IMR-90 (cell line): ENCODE measurements at regions not wholly inside any gene's neighbourhood (a gene's known extent, or its start where the extent isn't known, plus 50 kb on each side); places are given as distances from the start of the nearest gene placed in this dataset.

Experiments used
- ATAC-seq: fragments of 200-7000 bp; cut with Tn5 transposase; 2 replicates; pipeline ENCODE4 v1.9.1; 2020; ENCODE audit warnings: low read depth, mild to moderate bottlenecking, moderate library complexity
- BruUV-seq: library from RNA; stranded (reverse); fragments of 400-500 nt; replicated peaks from 2 replicates; lab custom pipeline; 2021; lab: Mats Ljungman, UMichigan
- CTCF ChIA-PET: fragments of 300-600 bp; formaldehyde crosslinking; extraction: SDS; loops from one replicate; lab custom pipeline; 2021; ENCODE audit warnings: antibody characterized with exemption; lab: Yijun Ruan, JAX
- POLR2A ChIA-PET: fragments of 300-600 bp; sonication (Branson Sonifier 250); formaldehyde crosslinking; loops from one replicate; lab custom pipeline; 2022; ENCODE audit warnings: antibody characterized with exemption; ENCODE audit not compliant: unreplicated experiment; lab: Charles Lee
- DNase-seq: peaks from one replicate; pipeline ENCODE4 v3.0.0; 2013
- H2AFZ ChIP-seq: replicated peaks from 2 replicates; pipeline ENCODE3; 2013; ENCODE audit warnings: low read length, mild to moderate bottlenecking; ENCODE audit not compliant: poor library complexity
- H2AK5ac ChIP-seq: 2 replicates; pipeline ENCODE4 v1.6.1; 2013; ENCODE audit warnings: low read depth, low read length, inconsistent platforms
- H2AK9ac ChIP-seq: replicated peaks from 2 replicates; pipeline ENCODE3; 2013; ENCODE audit warnings: mild to moderate bottlenecking, low read depth, low read length, moderate library complexity; ENCODE audit not compliant: poor library complexity
- H2BK120ac ChIP-seq: 2 replicates; pipeline ENCODE4 v1.6.1; 2013; ENCODE audit warnings: low read depth, low read length, inconsistent platforms
- H2BK15ac ChIP-seq: 3 replicates; pipeline ENCODE4 v1.6.1; 2013; ENCODE audit warnings: low read depth, low read length, inconsistent platforms
- H2BK20ac ChIP-seq: 2 replicates; pipeline ENCODE4 v1.6.1; 2013; ENCODE audit warnings: low read depth, mild to moderate bottlenecking, inconsistent platforms, low read length, moderate library complexity
- H2BK5ac ChIP-seq: 2 replicates; pipeline ENCODE4 v1.6.1; 2013; ENCODE audit warnings: mild to moderate bottlenecking, low read depth, low read length, inconsistent platforms; ENCODE audit not compliant: poor library complexity, severe bottlenecking
- H3K14ac ChIP-seq: replicated peaks from 2 replicates; pipeline ENCODE4 v1.6.1; 2013; ENCODE audit warnings: low read depth, low read length, inconsistent platforms
- H3K18ac ChIP-seq: 2 replicates; pipeline ENCODE4 v1.6.1; 2013; ENCODE audit warnings: low read depth, low read length, control low read depth
- H3K23ac ChIP-seq: 2 replicates; pipeline ENCODE4 v1.6.1; 2013; ENCODE audit warnings: low read depth, low read length, inconsistent platforms
- H3K27ac ChIP-seq: 2 replicates; pipeline ENCODE4 v1.5.1; 2013; ENCODE audit warnings: mild to moderate bottlenecking, control low read depth, low read length; ENCODE audit not compliant: insufficient read depth
- H3K27me3 ChIP-seq: 2 replicates; pipeline ENCODE4 v1.6.1; 2013; ENCODE audit warnings: low read length; ENCODE audit not compliant: control insufficient read depth, insufficient read depth
- H3K36me3 ChIP-seq: 2 replicates; pipeline ENCODE4 v1.6.1; 2013; ENCODE audit warnings: low read length, mixed read lengths; ENCODE audit not compliant: control insufficient read depth, insufficient read depth
- H3K4ac ChIP-seq: 2 replicates; pipeline ENCODE4 v1.6.1; 2013; ENCODE audit warnings: low read depth, low read length, inconsistent platforms
- H3K4me1 ChIP-seq: 2 replicates; pipeline ENCODE4 v1.6.1; 2013; ENCODE audit warnings: low read length, mixed read lengths; ENCODE audit not compliant: control insufficient read depth, insufficient read depth
- H3K4me2 ChIP-seq: 2 replicates; pipeline ENCODE4 v1.6.1; 2013; ENCODE audit warnings: low read depth, mild to moderate bottlenecking, control low read depth, low read length, moderate library complexity
- H3K4me3 ChIP-seq: 2 replicates; pipeline ENCODE4 v1.5.1; 2013; ENCODE audit warnings: low read depth, mild to moderate bottlenecking, control low read depth, low read length, moderate library complexity; ENCODE audit not compliant: insufficient read depth
- H3K56ac ChIP-seq: 2 replicates; pipeline ENCODE4 v1.6.1; 2013; ENCODE audit warnings: low read length, inconsistent platforms; ENCODE audit not compliant: insufficient read depth; ENCODE audit errors: extremely low read depth
- H3K79me1 ChIP-seq, 2 experiments: 2 replicates each; pipeline ENCODE4 v1.6.1; 2013; ENCODE audit warnings: low read length in 2 of 2, inconsistent platforms in 1 of 2, low read depth in 1 of 2
- H3K9ac ChIP-seq: 2 replicates; pipeline ENCODE4 v1.6.1; 2013; ENCODE audit warnings: low read depth, low read length, control low read depth
- H3K9me1 ChIP-seq: 2 replicates; pipeline ENCODE4 v1.6.1; 2013; ENCODE audit warnings: low read length, inconsistent platforms; ENCODE audit not compliant: insufficient read depth
- H3K9me3 ChIP-seq: 2 replicates; pipeline ENCODE4 v1.6.1; 2013; ENCODE audit warnings: low read length; ENCODE audit not compliant: control insufficient read depth, insufficient read depth
- H4K20me1 ChIP-seq: 2 replicates; pipeline ENCODE4 v1.6.1; 2013; ENCODE audit warnings: low read length, inconsistent platforms; ENCODE audit not compliant: insufficient read depth
- H4K5ac ChIP-seq: 2 replicates; pipeline ENCODE4 v1.6.1; 2013; ENCODE audit warnings: mild to moderate bottlenecking, low read depth, low read length, control low read depth
- H4K8ac ChIP-seq, 2 experiments: 2 replicates each; pipeline ENCODE4 v1.6.1; 2013; ENCODE audit warnings: low read depth in 2 of 2, low read length in 2 of 2, control low read depth in 1 of 2, inconsistent platforms in 1 of 2
- H4K91ac ChIP-seq: 2 replicates; pipeline ENCODE4 v1.6.1; 2013; ENCODE audit warnings: low read depth, low read length, inconsistent platforms; ENCODE audit not compliant: insufficient read depth
- BHLHE40 ChIP-seq: fragments of 150-350 bp; IDR thresholded peaks from 2 replicates; pipeline ENCODE4 v1.6.1; 2016; ENCODE audit warnings: mild to moderate bottlenecking, low read depth, low read length
- CEBPB ChIP-seq: IDR thresholded peaks from 2 replicates; pipeline ENCODE4 v1.6.1; 2012; ENCODE audit warnings: low read depth, low read length, improper control_type of control experiment
- MXI1 ChIP-seq: IDR thresholded peaks from 2 replicates; pipeline ENCODE4 v1.6.1; 2012; ENCODE audit warnings: low read depth, mild to moderate bottlenecking, low read length, moderate library complexity, borderline replicate concordance
- RAD21 ChIP-seq: IDR thresholded peaks from 2 replicates; pipeline ENCODE4 v1.6.1; 2012; ENCODE audit warnings: low read length, improper control_type of control experiment
- RCOR1 ChIP-seq: IDR thresholded peaks from 2 replicates; pipeline ENCODE4 v1.6.1; 2012; ENCODE audit warnings: mild to moderate bottlenecking, low read length, improper control_type of control experiment; ENCODE audit not compliant: insufficient replicate concordance
- RFX5 ChIP-seq: IDR thresholded peaks from 2 replicates; pipeline ENCODE4 v1.8.0; 2012; ENCODE audit warnings: low read depth, mild to moderate bottlenecking, low read length, moderate library complexity
- WGBS, 2 experiments: methylation state at CpG; one replicate each; pipeline versions ENCODE4 v1.1.5 to v1.1.7; 2013; ENCODE audit warnings: missing lambda C conversion rate in 2 of 2; ENCODE audit not compliant: insufficient read length in 1 of 2; ENCODE audit errors: extremely low coverage in 2 of 2; 5-methylcytosine and 5-hydroxymethylcytosine counted together
- dilution Hi-C: fragments of 300-500 bp; cut with HindIII; formaldehyde crosslinking; loops from one replicate; pipeline ENCODE4 v1.14.3; 2018; ENCODE audit warnings: low sequenced_read_pairs; ENCODE audit not compliant: unreplicated experiment
- in situ Hi-C: fragments of 300-500 bp; cut with MboI; formaldehyde crosslinking; loops from 3 replicates; pipeline ENCODE4 v1.14.3; 2019; ENCODE audit warnings: low sequenced_read_pairs, inconsistent platforms, mixed read lengths
- intact Hi-C: fragments of 100-400 bp; cut with micrococcal nuclease; formaldehyde crosslinking; loops from 2 replicates; pipeline ENCODE4 v1.10.0; 2022
- TF ChIP-seq, protein P1 (sequence below): fragments of 150-350 bp; IDR thresholded peaks from 2 replicates; pipeline ENCODE4 v1.6.1; 2016; ENCODE audit warnings: low read depth, mild to moderate bottlenecking, low read length, moderate library complexity, borderline replicate concordance

DNA sequence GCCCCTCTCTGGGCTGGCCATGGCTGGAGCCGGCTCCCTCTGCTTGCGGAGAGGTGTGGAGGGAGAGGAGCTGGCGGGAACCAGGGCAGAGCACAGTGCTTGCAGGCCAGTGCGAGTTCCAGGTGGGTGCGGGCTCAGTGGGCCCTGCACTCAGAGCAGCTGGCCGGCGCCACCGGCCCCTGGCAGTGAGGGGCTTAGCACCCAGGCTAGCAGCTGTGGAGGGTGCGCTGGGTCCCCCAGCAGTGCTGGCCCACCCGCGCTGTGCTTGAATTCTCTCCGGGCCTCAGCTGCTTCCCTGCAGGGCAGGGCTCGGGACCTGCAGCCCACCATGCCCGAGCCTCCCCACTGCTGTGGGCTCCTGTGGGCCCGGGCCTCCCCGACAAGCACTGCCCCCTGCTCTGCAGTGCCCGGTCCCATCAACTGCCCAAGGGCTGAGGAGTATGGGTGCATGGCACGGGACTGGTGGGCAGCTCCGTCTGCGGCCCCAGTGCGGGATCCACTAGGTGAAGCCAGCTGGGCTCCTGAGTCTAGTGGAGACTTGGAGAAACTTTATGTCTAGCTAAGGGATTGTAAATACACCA lies 61.2 kb upstream of the AGR3 start:
- Histone ChIP-seq H3K4ac (no peak overlapping the region), H3K4me3 (no peak overlapping the region), H2AK9ac (no peak overlapping the region), H3K18ac (no peak overlapping the region), H2AFZ (no peak overlapping the region), H3K79me1 (no peaks in the 10 kb centered on the region), H2BK15ac (no peak overlapping the region), H3K23ac (no peak overlapping the region), H3K27ac (no peak overlapping the region), H4K5ac (no peak overlapping the region), H3K36me3 (no peaks in the 10 kb centered on the region), H4K20me1 (no peaks in the 10 kb centered on the region), H3K14ac (no peak overlapping the region), H3K56ac (no peak overlapping the region), H2BK5ac (no peak overlapping the region), H3K9me1 (no peaks in the 10 kb centered on the region), H3K9me3 (peaks cover 4% of the 10 kb centered on the region; the same call in 1 of the 2 replicates), H3K9ac (no peak overlapping the region), H2BK20ac (no peak overlapping the region), H4K91ac (no peak overlapping the region), H3K4me2 (no peak overlapping the region), H2AK5ac (no peak overlapping the region), H2BK120ac (no peak overlapping the region), H4K8ac (no peak overlapping the region), H3K4me1 (no peaks in the 10 kb centered on the region), H3K27me3 (no peaks in the 10 kb centered on the region)
- POLR2A ChIA-PET: no interaction called here
- dilution Hi-C loops: no loop called here
- DNase-seq (no peak), ATAC-seq (no peak)
- CTCF ChIA-PET: no interaction called here
- BruUV-seq: no TSS peak
- 83% methylated on average over 7 of the region's 21 CpGs; no CpG with 5 or more reads in 1 of the 2 experiments for WGBS, 2 experiments
- intact Hi-C loops: no loop called here
- TF ChIP-seq, protein P1, sequence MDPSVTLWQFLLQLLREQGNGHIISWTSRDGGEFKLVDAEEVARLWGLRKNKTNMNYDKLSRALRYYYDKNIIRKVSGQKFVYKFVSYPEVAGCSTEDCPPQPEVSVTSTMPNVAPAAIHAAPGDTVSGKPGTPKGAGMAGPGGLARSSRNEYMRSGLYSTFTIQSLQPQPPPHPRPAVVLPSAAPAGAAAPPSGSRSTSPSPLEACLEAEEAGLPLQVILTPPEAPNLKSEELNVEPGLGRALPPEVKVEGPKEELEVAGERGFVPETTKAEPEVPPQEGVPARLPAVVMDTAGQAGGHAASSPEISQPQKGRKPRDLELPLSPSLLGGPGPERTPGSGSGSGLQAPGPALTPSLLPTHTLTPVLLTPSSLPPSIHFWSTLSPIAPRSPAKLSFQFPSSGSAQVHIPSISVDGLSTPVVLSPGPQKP: no peak
- no peak for TF ChIP-seq RCOR1
- no peak for TF ChIP-seq RFX5
- TF ChIP-seq BHLHE40: no peak
- TF ChIP-seq CEBPB: no peak
- no peak for TF ChIP-seq RAD21
- TF ChIP-seq MXI1: no peak
- in situ Hi-C loops: no loop called here
